Astrocyte (in vitro differentiated cells and primary cell): ENCODE measurements at regions not wholly inside any gene's neighbourhood (a gene's known extent, or its start where the extent isn't known, plus 50 kb on each side); places are given as distances from the start of the nearest gene placed in this dataset.

Experiments
- DNase-seq: peaks from one replicate; pipeline ENCODE4 v3.0.0-alpha.2; 2010; ENCODE audit warnings: low read depth
- FAIRE-seq: peaks from 2 replicates; lab custom pipeline; 2011; peaks lifted over from hg19 to GRCh38; lab: Jason Lieb, UNC
- H2AFZ ChIP-seq: 2 replicates; pipeline ENCODE4 v1.6.0; 2012; ENCODE audit warnings: low read depth, low read length, inconsistent platforms
- H3K27ac ChIP-seq: 2 replicates; pipeline ENCODE4 v1.5.1; 2011; ENCODE audit warnings: low read depth, low read length, inconsistent platforms
- H3K27me3 ChIP-seq: 2 replicates; pipeline ENCODE4 v1.6.0; 2011; ENCODE audit warnings: low read length, inconsistent platforms; ENCODE audit not compliant: insufficient read depth
- H3K36me3 ChIP-seq: 2 replicates; pipeline ENCODE4 v1.5.1; 2011; ENCODE audit warnings: low read length, inconsistent platforms; ENCODE audit not compliant: insufficient read depth
- H3K4me1 ChIP-seq: 2 replicates; pipeline ENCODE4 v1.5.1; 2011; ENCODE audit warnings: low read length, inconsistent platforms; ENCODE audit not compliant: insufficient read depth
- H3K4me2 ChIP-seq: 2 replicates; pipeline ENCODE4 v1.6.0; 2012; ENCODE audit warnings: low read length, inconsistent platforms
- H3K4me3 ChIP-seq: 2 replicates; pipeline ENCODE4 v1.5.1; 2011; ENCODE audit warnings: low read depth, mild to moderate bottlenecking, low read length, inconsistent platforms; ENCODE audit not compliant: insufficient read depth
- H3K79me2 ChIP-seq: 2 replicates; pipeline ENCODE4 v1.6.0; 2012; ENCODE audit warnings: mild to moderate bottlenecking, low read length, inconsistent platforms; ENCODE audit not compliant: insufficient read depth
- H3K9ac ChIP-seq: 2 replicates; pipeline ENCODE4 v1.6.0; 2012; ENCODE audit warnings: mild to moderate bottlenecking, low read length, inconsistent platforms
- H3K9me3 ChIP-seq: 2 replicates; pipeline ENCODE4 v1.5.1; 2012; ENCODE audit warnings: low read depth, mild to moderate bottlenecking, low read length, inconsistent platforms; ENCODE audit not compliant: insufficient read depth
- H4K20me1 ChIP-seq: 2 replicates; pipeline ENCODE4 v1.6.0; 2012; ENCODE audit warnings: low read length, inconsistent platforms; ENCODE audit not compliant: insufficient read depth
- H3K27ac Mint-ChIP-seq: one replicate; pipeline ENCODE4 v1.8.0; 2021; ENCODE audit warnings: mild to moderate bottlenecking, mixed read lengths; ENCODE audit not compliant: unreplicated experiment
- H3K27me3 Mint-ChIP-seq: one replicate; pipeline ENCODE4 v1.8.0; 2021; ENCODE audit warnings: low read depth, mixed read lengths; ENCODE audit not compliant: unreplicated experiment
- H3K36me3 Mint-ChIP-seq: one replicate; pipeline ENCODE4 v1.8.0; 2021; ENCODE audit warnings: low read depth, mixed read lengths; ENCODE audit not compliant: unreplicated experiment
- H3K4me1 Mint-ChIP-seq: one replicate; pipeline ENCODE4 v1.8.0; 2021; ENCODE audit warnings: low read depth, mixed read lengths; ENCODE audit not compliant: unreplicated experiment
- H3K4me3 Mint-ChIP-seq: one replicate; pipeline ENCODE4 v1.8.0; 2021; ENCODE audit warnings: mild to moderate bottlenecking, moderate library complexity, mixed read lengths; ENCODE audit not compliant: unreplicated experiment
- H3K9me3 Mint-ChIP-seq: one replicate; pipeline ENCODE4 v1.8.0; 2021; ENCODE audit warnings: mild to moderate bottlenecking, mixed read lengths; ENCODE audit not compliant: unreplicated experiment
- CTCF ChIP-seq: IDR thresholded peaks from 2 replicates; pipeline ENCODE4 v1.5.1; 2011; ENCODE audit warnings: low read depth, mild to moderate bottlenecking, inconsistent platforms, low read length, moderate library complexity; ENCODE audit not compliant: insufficient read depth
- EZH2 ChIP-seq: IDR thresholded peaks from 2 replicates; pipeline ENCODE4 v1.6.1; 2012; ENCODE audit warnings: mild to moderate bottlenecking, low read length, inconsistent platforms; ENCODE audit not compliant: insufficient read depth

- DNase-seq: no peak
- Mint-ChIP-seq H3K9me3 (peaks cover under 1% of the 10 kb centered on the region), H3K27ac (no peak overlapping the region), H3K4me3 (no peak overlapping the region), H3K36me3 (no peaks in the 10 kb centered on the region), H3K27me3 (no peaks in the 10 kb centered on the region), H3K4me1 (no peaks in the 10 kb centered on the region)
- H4K20me1 ChIP-seq: no peaks in the 10 kb centered on the region
- H3K4me2 ChIP-seq: no peak overlapping the region
- no peaks in the 10 kb centered on the region for H3K4me1 ChIP-seq
- H3K9ac ChIP-seq: no peak overlapping the region
- no peaks in the 10 kb centered on the region for H3K36me3 ChIP-seq
- no peaks in the 10 kb centered on the region for H3K27me3 ChIP-seq
- no peak for TF ChIP-seq EZH2
- no peak overlapping the region for H3K27ac ChIP-seq
- no peaks in the 10 kb centered on the region for H3K79me2 ChIP-seq
- no peaks in the 10 kb centered on the region for H3K9me3 ChIP-seq
- no peak for FAIRE-seq
- no peak overlapping the region for H2AFZ ChIP-seq
- no peak overlapping the region for H3K4me3 ChIP-seq
Measured at GRCh38 chr12:127820271-127820670, 446.7 kb upstream of the TMEM132C start.

GRCh38 chr12:127820846-127821245 is 446.1 kb upstream of the TMEM132C start:
- Histone ChIP-seq H3K79me2 (no peaks in the 10 kb centered on the region), H3K9ac (no peak overlapping the region), H3K4me2 (no peak overlapping the region), H3K4me1 (no peaks in the 10 kb centered on the region), H2AFZ (no peak overlapping the region), H3K27me3 (no peaks in the 10 kb centered on the region), H4K20me1 (no peaks in the 10 kb centered on the region), H3K36me3 (no peaks in the 10 kb centered on the region), H3K27ac (no peak overlapping the region), H3K4me3 (no peak overlapping the region), H3K9me3 (no peaks in the 10 kb centered on the region)
- H3K9me3 Mint-ChIP-seq: peaks cover 3% of the 10 kb centered on the region
- H3K27me3 Mint-ChIP-seq: no peaks in the 10 kb centered on the region
- no peak for FAIRE-seq
- TF ChIP-seq EZH2 (no peak), CTCF (no peak)
- H3K27ac Mint-ChIP-seq: no peak overlapping the region
- no peaks in the 10 kb centered on the region for H3K36me3 Mint-ChIP-seq
- H3K4me3 Mint-ChIP-seq: no peak overlapping the region
- DNase-seq: no peak
- no peaks in the 10 kb centered on the region for H3K4me1 Mint-ChIP-seq

- H3K9me3 ChIP-seq: no peaks in the 10 kb centered on the region
- no peak overlapping the region for H3K27ac Mint-ChIP-seq
- peaks cover 5% of the 10 kb centered on the region for H3K9me3 Mint-ChIP-seq
- H3K79me2 ChIP-seq: no peaks in the 10 kb centered on the region
- H3K27ac ChIP-seq: no peak overlapping the region
- TF ChIP-seq CTCF: no peak
- TF ChIP-seq EZH2: no peak
- no peaks in the 10 kb centered on the region for H4K20me1 ChIP-seq
- FAIRE-seq (no peak), DNase-seq (peak; percentile 33)
- H2AFZ ChIP-seq: no peak overlapping the region
- H3K4me1 ChIP-seq: no peaks in the 10 kb centered on the region
- H3K4me3 ChIP-seq: no peak overlapping the region
- H3K36me3 Mint-ChIP-seq: no peaks in the 10 kb centered on the region
- no peak overlapping the region for H3K4me3 Mint-ChIP-seq
- no peaks in the 10 kb centered on the region for H3K36me3 ChIP-seq
- H3K27me3 Mint-ChIP-seq: no peaks in the 10 kb centered on the region
- H3K9ac ChIP-seq: no peak overlapping the region
- H3K4me2 ChIP-seq: no peak overlapping the region
- H3K4me1 Mint-ChIP-seq: no peaks in the 10 kb centered on the region
- no peaks in the 10 kb centered on the region for H3K27me3 ChIP-seq
Measured at GRCh38 chr12:127822809-127823411, 444.1 kb upstream of the TMEM132C start.
